Hepatocyte (in vitro differentiated cells): ENCODE measurements at regions not wholly inside any gene's neighbourhood (a gene's known extent, or its start where the extent isn't known, plus 50 kb on each side); places are given as distances from the start of the nearest gene placed in this dataset.

Experiments used
- CTCF ChIP-seq: fragments of 200-600 bp; sonication (generic); IDR thresholded peaks from 2 replicates; pipeline ENCODE4 v1.5.1; 2016; ENCODE audit warnings: antibody characterized with exemption, mild to moderate bottlenecking; ENCODE audit not compliant: poor library complexity
- EZH2phosphoT487 ChIP-seq: fragments of 200-600 bp; sonication (generic); IDR thresholded peaks from one replicate; pipeline ENCODE4 v1.6.1; 2018; ENCODE audit warnings: antibody characterized with exemption, mild to moderate bottlenecking, low read depth, moderate library complexity; ENCODE audit not compliant: unreplicated experiment, severe bottlenecking

GRCh38 chr13:31517599-31517998, 221.7 kb upstream of the RXFP2 start:
- no peak for TF ChIP-seq EZH2phosphoT487
- TF ChIP-seq CTCF, result no peak
